Peyer's patch (tissue), 4 donors: ENCODE measurements at regions not wholly inside any gene's neighbourhood (a gene's known extent, or its start where the extent isn't known, plus 50 kb on each side); places are given as distances from the start of the nearest gene placed in this dataset.

Experiments used
- POLR2A ChIP-seq, 2 donors: fragments of 450-650 bp; IDR thresholded peaks; one replicate each; pipeline ENCODE4 v1.5.1; 2017; ENCODE audit warnings: antibody characterized with exemption in 2 of 2, mild to moderate bottlenecking in 2 of 2, moderate library complexity in 2 of 2
- TF ChIP-seq, protein P1 (sequence below), 6 experiments: fragments of 450-650 bp in 4 of 6; fragments of 200-600 bp in 2 of 6; sonication (generic) in 1 of 6; IDR thresholded peaks; one replicate each; pipeline ENCODE4 v1.5.1; 2017 to 2019; ENCODE audit warnings: antibody characterized with exemption in 6 of 6, mild to moderate bottlenecking in 3 of 6, moderate library complexity in 1 of 6

DNA sequence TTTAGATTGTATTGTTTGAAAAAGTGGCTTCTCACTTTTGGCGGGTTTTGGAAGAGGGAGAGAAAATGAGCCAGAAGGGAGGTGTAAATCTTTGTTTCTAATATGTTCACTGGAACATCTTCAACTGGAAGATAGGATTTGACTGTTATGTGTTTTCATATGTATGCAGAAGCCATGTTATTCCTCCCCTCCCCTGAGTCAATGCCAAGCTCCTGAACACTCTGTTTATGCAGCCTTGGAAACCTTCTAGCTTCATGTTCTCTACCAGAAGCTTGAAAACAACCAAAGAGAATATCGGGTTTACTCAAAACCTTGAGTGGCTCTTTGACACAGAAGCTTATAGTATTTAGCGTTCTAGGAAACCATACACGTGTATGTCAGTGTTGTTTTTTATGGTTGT lies 279.1 kb downstream of the PRL start:
- TF ChIP-seq POLR2A (IDR thresholded peaks at IDR 0.05), result no peak
- TF ChIP-seq, protein P1, sequence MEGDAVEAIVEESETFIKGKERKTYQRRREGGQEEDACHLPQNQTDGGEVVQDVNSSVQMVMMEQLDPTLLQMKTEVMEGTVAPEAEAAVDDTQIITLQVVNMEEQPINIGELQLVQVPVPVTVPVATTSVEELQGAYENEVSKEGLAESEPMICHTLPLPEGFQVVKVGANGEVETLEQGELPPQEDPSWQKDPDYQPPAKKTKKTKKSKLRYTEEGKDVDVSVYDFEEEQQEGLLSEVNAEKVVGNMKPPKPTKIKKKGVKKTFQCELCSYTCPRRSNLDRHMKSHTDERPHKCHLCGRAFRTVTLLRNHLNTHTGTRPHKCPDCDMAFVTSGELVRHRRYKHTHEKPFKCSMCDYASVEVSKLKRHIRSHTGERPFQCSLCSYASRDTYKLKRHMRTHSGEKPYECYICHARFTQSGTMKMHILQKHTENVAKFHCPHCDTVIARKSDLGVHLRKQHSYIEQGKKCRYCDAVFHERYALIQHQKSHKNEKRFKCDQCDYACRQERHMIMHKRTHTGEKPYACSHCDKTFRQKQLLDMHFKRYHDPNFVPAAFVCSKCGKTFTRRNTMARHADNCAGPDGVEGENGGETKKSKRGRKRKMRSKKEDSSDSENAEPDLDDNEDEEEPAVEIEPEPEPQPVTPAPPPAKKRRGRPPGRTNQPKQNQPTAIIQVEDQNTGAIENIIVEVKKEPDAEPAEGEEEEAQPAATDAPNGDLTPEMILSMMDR (IDR thresholded peaks at IDR 0.05), result no peak
